DMS153 treated with DMSO at 0.1 percent for 48 hours (cell line): ENCODE measurements at regions not wholly inside any gene's neighbourhood (a gene's known extent, or its start where the extent isn't known, plus 50 kb on each side); places are given as distances from the start of the nearest gene placed in this dataset.

Experiments
- DNase-seq: peaks from one replicate; lab custom pipeline; 2025; ENCODE audit not compliant: unreplicated experiment; lab: John Stamatoyannopoulos, UW

DNA sequence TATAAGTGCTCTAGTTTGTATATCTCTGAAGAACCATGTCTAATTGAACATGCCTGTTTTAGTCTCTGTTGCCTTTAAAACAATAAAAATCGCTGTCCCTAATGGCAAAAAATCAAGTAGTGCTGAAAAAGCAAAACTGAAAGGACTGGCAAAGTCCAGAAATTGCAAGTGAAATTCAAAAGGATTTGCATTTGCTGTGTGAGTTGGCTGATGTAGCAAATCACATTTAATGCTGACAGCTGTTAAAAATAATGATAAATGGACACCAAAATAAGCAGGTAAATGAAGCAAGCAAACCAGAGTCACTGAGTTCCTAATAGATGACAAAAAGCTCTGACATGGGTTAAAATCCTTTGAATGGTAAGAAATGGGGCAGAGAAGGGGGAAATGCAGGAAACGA, 874.1 kb downstream of the GRM8 start:
- no peak for DNase-seq

DNA sequence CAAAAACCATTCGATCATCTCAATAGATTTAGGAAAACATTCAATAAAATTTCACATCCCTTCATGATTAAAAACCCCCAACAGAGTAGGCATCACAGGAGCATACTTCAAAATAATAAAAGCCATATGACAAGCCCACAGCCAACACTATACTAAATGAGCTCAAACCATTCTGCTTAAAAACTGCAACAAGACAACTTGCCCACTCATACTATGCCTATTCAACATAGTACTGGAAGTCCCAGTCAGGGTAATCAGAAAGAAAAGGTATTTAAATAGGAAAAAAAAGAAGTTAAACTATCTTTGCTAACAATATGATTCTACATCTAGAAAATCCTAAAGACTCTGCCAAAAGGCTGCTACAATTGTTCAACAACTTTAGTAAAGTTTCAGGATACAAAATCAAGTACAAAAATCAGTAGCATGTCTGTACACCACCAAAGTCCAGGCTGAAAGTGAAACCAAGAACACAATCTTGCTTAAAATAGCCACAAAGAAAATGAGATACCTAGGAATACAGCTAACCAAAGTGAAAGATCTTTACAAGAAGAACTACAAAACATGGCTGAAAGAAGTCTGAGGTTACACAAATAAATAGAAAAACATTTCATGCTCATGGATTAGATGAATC, 882.6 kb downstream of the GRM8 start:
- DNase-seq: no peak

DNA sequence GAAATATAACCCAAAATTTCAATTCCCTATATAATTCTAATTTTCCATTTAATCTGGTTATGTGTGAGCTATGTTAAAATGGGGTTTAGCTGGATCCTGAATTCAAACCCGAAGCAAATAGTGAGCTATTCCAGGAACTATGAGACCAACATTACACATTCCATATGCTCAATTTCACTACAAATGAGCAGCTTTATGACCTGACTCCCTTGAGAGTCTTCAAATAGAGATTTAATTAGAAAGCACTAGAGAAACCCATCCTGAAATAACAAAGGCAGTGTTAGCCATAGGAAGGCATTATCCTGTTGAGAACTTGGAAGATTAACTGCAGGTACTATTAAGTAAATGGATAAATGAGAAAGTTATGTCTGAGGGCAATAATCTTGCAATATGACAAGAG, 890.0 kb downstream of the GRM8 start:
- DNase-seq: no peak

DNA sequence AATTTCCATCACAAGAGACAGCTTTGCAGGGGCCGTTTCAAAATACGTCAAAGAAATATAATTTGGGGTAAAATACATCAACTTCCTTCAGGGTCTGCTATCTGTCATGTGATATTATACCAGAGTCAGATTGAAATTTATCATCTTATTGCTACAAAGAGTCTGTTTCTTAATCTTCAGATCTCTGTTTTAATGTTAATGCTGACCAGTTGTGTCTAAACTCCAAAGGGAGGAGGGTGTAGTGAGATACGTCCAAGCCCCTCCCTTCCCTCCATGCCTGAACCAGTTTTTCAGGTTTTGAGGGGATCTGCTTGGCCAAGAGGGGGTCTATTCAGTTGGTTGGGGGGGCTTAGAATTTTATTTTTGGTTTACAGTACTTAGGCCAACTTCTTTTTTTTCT, 891.6 kb downstream of the GRM8 start:
- no peak for DNase-seq

DNA sequence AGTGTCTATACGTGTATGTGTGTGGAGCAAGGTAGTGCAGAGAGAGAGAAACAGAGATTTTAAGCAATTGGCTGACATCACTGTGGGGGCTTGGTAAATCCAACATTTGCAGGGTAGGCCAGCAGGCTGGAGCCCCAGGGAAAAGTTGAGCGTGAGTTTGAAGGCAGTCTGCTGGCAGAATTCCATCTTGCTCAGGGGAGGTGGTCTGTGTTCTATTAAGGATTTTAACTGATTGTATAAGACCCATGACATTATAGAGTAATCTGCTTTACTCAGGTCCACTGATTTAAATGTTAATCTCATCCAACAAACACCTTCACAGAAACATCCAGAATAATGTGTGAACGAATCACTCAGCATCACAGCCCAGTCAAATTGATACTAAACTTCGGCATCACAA, 912.9 kb downstream of the GRM8 start:
- no peak for DNase-seq

DNA sequence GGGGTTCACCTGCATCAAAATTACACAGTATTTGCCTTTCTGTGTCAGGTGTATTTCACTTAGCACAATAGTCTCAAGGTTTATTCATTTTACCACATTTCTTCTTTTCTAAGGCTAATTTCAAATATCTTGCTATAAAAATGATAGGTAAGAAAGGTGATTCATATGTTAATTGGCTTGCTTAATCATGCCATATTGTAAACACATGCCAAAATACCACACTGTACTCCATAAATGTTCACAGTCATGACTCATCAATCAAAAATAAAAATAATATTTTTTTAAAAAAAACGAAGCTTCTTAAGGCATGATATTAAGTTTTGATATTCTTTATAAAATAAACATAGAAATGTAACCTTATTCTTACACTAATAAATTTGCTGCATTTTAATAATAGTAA, 947.1 kb downstream of the GRM8 start:
- DNase-seq: no peak

DNA sequence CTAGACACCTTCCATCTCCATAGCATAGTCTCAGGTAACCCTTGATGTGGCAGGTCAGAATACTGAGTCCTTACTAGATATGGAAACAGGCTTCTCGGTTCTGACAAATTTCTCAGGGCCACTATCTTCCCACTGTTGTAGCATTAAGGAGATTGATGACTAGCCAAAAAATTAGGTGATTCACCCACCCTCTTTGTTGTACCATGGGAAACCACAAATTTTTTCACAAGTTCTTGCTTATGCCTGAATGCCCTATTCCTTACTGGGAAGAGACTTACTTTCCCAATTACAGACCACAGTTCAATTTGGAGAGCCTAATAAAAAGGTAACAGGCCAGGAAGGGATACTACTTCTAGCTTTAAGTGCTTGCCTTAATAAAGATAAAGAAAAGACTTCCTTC, 948.8 kb downstream of the GRM8 start:
- DNase-seq: no peak

DNA sequence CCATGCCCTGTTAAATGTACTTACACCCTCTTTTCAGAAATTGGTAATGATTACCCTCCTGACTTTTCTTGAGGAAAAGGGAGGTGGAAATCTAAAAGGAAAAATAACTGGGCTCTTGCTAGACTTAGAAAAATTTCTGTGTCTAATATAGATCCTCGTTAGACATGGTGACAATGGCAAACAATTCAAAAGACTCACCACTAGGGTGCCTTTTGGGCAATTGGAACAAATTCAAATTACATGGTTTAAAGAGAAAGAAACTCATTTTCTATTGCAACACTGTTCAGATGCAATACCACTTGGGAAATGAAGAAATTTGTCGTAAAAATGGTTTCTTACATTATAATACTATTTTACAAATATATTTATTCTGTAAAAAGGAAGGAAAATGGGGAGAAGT, 950.1 kb downstream of the GRM8 start:
- DNase-seq: no peak

DNA sequence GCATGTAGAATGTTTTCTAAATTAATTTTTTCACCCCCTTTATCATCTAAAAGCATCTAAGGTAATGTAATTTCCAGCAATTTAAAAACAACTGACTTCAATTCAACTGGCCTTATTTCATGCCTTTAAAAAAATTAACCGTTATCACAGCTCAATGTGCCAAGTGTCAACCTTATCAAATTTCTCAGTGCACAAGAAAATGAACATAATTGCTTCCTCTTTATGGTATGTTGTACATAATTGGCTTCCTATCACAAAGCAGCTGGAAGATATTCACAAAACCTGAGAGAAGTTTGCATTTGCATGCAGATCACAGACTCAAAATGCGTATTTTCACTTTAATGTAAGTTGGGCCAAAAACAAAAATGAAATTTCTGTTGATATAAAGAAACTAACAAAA, 966.4 kb downstream of the GRM8 start:
- DNase-seq: no peak

DNA sequence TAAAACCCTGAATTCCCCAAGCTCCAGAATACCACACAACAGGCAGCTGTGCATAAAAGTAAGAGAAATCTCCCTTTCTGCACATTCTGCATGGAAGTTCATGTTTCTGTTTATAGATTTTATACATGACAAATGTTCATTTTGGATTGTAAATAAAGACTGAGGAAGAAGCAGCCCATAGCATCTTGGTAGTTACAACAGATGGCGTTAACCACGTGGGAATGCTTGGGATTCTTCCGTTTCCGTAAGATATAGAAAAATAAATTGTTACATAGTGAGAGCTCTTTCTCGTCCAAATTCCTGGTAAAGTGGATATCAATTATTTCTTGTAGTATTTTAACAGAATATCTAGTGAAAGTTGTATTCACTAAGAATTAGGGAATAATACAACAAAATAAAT, 1016.5 kb downstream of the GRM8 start:
- no peak for DNase-seq

DNA sequence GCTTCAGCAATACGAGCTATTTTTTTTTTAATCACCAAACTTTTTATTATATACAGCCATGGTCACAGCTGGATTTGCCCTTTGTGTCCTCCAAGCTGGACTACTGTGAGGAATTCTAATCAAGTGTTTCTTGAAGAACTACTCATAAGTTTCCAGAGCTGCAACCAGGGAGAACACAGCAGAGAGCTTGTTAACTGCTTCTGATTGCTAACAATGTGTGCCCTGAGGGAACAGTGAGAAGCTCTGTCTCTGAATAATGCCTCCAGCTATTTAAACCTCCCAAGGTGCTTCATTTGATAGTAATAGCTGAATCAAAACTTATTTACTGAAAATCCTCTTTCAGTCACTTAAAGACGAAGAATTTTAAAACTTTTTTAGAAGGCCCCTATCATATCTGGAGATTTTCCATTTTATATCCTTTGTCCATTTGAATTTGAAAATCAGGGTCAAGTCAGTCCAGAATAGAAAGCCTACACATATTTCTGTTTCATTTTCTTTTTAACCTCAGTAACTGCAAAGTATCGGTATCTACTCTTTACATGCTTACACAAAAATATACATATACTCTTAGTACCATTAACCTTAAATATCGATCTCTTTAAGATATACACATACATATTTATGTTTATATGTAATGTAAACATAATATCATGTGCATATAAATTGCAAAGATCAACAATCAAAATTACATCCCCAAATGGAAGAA, 1024.2 kb downstream of the GRM8 start:
- DNase-seq: no peak

DNA sequence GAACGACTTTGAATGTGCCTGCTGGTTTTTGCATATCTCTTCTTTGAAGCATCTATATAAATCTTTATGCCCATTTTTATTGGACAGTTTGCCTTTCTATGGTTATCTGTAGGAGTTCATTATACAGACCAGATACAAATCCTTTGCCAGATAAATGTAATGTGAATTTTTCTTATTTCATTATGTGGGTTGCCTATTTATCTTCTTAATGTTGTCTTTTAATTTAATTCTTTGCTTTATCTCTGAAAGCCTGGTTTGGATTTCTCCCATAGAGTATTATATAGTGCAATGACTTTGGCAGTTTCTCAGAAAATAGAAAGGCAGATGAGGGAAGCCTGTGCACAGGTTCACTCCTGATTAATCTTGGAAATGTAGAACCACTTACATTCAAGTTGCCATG, 1025.1 kb downstream of the GRM8 start:
- no peak for DNase-seq

DNA sequence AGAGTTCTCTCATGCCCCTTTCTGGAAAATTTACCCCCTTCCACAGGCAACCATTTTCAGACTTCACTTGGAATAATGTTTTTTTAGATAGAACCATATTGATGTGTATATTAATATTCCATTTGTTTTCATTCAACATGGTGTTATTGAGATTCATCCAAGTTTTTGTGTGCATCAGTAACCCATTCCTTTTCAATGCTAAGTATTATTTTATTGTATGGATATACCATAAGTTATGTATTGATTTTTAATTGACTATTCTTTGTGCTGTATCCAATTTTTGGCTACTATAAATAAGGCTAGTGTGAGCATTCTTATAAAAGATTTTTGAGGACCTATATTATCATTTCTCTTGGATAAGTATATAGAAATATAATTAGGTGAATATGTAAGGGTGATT, 1025.7 kb downstream of the GRM8 start:
- no peak for DNase-seq

DNA sequence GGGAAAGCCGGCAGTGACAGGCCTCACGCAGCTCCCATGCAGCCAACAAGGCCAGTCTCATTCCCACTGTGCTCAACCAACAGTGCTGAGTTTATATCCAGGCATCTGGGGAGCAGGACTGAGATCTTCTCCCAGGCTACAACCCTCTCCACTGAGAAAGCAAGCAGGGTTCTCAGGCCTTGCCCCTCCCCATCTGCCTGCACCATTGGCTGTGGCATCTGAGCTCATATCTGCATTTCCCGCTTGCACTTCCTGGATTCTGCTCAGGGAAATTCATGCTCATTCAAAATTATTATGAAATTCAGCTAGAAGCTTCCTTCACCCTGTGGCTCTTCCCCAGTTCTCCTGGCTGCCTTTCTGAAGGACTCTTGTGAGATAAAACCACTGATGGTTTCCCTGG, 1029.0 kb downstream of the GRM8 start:
- no peak for DNase-seq

DNA sequence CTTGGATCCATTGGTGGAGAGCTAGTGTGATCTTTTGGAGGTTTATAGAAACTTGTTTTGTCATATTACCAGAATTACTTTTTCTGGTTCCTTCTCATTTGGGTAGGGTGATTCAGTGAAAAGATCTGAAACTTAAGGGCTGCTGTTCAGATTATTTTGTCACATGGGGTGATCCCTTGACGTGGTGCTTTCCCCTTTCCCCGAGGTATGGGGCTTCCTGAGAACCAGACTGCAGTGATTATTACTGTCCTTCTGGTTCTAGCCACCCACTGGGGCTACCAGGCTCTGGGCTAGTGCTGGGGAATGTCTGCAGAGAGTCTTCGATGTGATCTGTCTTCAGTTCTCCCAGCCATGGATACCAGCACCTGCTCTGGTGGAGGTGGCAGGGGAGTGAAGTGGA, 1030.0 kb downstream of the GRM8 start:
- DNase-seq: no peak

DNA sequence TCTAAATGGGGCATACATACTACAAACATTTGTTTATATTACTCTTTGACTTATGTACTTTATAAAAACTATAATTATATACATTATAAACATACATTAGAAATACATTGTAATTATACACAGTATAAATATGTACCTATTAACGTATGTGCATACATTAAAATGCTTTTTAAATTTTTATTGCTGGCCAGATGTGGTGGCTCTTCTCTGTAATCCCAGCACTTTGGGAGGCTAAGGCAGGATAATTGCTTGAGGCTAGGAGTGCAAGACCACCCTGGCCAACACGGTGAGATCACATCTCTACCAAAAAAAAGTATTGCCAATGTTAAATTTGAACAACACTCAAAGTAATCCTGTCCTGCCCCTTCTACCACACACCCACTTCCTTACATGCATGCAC, 1037.0 kb downstream of the GRM8 start:
- no peak for DNase-seq

DNA sequence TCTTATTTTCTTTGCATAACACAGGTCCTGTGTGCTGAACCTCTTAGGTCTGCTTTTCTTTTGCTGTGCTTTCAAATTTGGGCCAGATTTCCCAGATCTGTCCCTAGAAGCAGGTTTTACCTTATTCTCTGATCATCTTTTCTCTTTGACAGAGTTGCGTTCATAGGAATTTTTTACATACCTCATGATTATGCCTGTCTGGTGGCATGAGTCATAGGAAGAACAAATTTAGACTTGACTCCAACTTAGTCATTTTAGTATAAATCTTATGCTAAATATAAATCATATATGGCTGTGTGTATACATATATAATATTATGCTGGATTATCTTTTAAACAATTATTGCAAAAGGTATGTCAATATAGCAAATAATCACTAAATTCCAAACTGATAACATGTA, 1038.9 kb downstream of the GRM8 start:
- no peak for DNase-seq

DNA sequence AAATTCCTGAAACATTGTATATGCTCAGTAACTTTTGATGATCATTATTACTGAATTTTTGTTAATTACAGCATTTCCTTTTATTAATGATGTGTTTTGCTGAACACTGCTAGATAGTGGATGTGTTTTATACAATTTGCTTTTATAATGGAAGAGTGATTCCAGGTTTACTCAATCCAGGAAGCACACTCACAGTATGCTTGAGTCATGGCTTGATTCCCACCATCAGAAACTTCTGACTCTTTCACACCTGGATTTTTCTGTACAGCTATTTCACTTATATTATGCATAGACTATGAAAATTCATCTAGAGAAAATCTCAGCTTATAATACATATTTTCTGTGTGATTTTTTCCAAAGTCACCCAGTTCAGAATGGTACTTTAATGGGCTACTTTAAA, 1040.9 kb downstream of the GRM8 start:
- DNase-seq: no peak

DNA sequence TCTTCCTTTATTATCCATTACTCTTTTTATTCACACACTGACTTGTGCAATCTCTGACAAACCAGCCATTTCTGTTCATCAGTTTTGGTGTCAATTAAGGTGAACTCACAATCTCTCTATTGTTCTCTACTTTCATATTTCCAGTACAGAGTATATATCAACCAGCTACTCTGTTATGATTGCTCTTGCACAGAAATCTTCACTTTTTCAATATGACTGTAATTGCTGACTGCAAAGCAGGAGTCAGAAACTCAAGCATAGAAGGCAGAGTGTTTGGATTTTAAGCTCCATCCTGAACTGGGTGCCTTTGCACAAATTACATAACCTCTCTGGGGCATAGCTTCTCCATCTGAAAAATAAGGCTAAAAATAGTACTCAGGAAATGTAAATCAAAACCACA, 1042.0 kb downstream of the GRM8 start:
- DNase-seq: no peak

DNA sequence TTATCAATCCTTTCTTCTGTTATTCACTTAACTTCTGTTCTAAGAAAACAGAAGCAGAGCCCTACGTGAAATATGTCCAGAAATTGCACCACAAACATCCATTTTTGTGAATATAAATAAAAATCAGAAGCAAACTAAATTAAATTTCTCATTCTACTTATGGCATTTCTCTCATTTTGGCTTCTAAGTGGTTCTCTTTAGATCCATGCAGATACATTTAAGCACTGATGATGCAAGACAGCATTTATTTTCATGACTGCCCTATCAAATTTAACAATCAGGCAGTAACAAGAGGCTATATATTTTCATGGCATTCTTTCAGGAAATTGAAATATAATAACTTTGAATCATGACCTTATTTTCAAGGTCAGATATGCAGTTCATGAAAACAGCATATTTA, 1049.6 kb downstream of the GRM8 start:
- DNase-seq: no peak

DNA sequence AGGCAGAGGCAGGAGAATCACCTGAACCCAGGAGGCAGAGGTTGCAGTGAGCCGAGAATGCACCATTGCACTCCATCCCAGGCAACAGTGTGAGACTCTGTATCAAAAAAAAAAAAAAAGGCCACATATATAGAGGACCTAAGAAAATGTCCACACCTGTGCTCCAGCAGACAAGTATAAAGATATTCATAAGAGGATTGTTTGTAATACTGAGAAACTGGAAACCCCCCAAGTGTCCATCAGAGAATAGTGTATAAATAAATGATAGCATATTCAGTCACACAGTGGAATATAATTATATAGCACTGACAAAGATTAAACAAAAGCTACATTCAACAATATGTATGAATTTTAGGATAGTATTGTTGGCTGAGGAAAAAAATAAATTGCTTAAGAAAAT, 1050.6 kb downstream of the GRM8 start:
- no peak for DNase-seq

DNA sequence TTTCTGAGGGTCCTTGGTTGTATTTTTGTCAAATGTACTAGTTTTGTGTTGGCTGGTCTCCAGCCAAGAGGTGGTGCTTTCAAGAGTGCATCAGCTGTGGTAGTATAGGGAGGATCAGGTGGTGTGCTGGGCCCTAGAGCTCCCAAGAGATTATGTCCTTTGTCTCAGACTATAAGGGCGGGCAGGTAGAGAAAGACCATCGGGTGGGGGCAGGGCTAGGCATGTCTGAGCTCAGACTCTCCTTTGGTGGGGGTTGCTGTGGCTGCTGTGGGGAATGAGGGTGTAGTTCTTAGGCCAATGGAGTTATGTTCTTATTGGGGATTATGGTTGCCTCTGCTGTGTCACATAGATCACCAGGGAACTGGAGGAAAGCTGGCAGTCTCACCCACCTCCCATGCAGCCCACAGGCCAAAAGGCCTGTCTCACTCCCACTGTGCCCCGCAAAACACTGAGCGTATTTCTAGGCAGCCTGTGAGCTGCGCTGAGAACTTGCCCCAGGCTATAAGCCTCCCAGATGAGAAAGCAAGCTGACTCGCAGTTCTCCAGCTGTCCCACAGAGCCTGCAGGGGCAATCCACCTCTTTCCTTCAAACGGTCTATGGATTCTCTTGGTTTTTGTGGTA, 1066.7 kb downstream of the GRM8 start:
- no peak for DNase-seq

DNA sequence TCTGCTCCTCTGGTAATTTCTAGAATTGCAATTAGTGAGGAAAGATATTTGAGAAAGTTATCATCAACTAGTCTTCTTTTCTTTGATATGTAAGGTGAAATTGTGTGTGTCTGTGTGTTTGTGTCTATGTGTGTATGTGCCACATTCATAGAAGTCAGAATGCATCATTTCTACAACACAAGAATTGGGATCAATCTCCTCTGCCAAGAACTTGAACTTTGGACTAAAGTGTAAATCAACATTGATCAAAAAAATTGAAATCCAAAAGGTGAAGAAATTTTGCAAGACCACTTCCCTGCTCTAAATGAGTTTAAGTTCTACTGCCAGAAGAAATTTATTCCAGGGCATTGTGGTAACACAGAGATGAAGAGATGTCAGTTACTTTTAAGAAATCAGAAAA, 1072.8 kb downstream of the GRM8 start:
- no peak for DNase-seq
